MM.1S (cell line): ENCODE measurements at regions not wholly inside any gene's neighbourhood (a gene's known extent, or its start where the extent isn't known, plus 50 kb on each side); places are given as distances from the start of the nearest gene placed in this dataset.

Experiments
- DNase-seq: peaks from one replicate; pipeline ENCODE4 v3.0.0-alpha.2; 2015
- H2AFZ ChIP-seq: fragments of 300-600 bp; sonication (generic); 2 replicates; pipeline ENCODE4 v1.6.0; 2016; ENCODE audit warnings: antibody characterized with exemption, low read length
- H3F3A ChIP-seq: fragments of 300-600 bp; sonication (generic); 2 replicates; pipeline ENCODE4 v1.6.1; 2016; ENCODE audit warnings: mild to moderate bottlenecking, antibody characterized with exemption, low read length, moderate library complexity, mixed read lengths; ENCODE audit not compliant: insufficient read depth
- H3K27ac ChIP-seq: fragments of 300-600 bp; sonication (generic); 2 replicates; pipeline ENCODE4 v1.5.1; 2016; ENCODE audit warnings: mild to moderate bottlenecking, low read length
- H3K27me3 ChIP-seq: fragments of 300-600 bp; sonication (generic); replicated peaks from 2 replicates; pipeline ENCODE4 v1.6.0; 2016; ENCODE audit warnings: low read length; ENCODE audit not compliant: insufficient read depth
- H3K36me3 ChIP-seq: fragments of 300-600 bp; sonication (generic); replicated peaks from 2 replicates; pipeline ENCODE4 v1.6.1; 2016; ENCODE audit warnings: mild to moderate bottlenecking, low read length, mixed read lengths; ENCODE audit not compliant: insufficient read depth
- H3K4me1 ChIP-seq: fragments of 300-600 bp; sonication (generic); 2 replicates; pipeline ENCODE4 v1.6.1; 2016; ENCODE audit warnings: low read length, mixed read lengths
- H3K4me2 ChIP-seq: fragments of 300-600 bp; sonication (generic); 2 replicates; pipeline ENCODE4 v1.6.0; 2016; ENCODE audit warnings: low read depth, low read length
- H3K4me3 ChIP-seq: fragments of 300-600 bp; sonication (generic); 2 replicates; pipeline ENCODE4 v1.5.1; 2016; ENCODE audit warnings: low read length, mixed read lengths
- H3K79me2 ChIP-seq: fragments of 300-600 bp; sonication (generic); 2 replicates; pipeline ENCODE4 v1.6.1; 2016; ENCODE audit warnings: mixed run types, low read length, mixed read lengths
- H3K9ac ChIP-seq: fragments of 300-600 bp; sonication (generic); 2 replicates; pipeline ENCODE4 v1.6.1; 2016; ENCODE audit warnings: low read length, mixed read lengths
- H3K9me2 ChIP-seq: fragments of 300-600 bp; sonication (generic); replicated peaks from 2 replicates; pipeline ENCODE4 v1.6.1; 2016; ENCODE audit warnings: mild to moderate bottlenecking, low read length, mixed read lengths; ENCODE audit not compliant: insufficient read depth
- H3K9me3 ChIP-seq: fragments of 300-600 bp; sonication (generic); replicated peaks from 2 replicates; pipeline ENCODE4 v1.6.1; 2016; ENCODE audit warnings: mild to moderate bottlenecking, low read length, mixed read lengths; ENCODE audit not compliant: insufficient read depth
- H4K20me1 ChIP-seq: fragments of 300-600 bp; sonication (generic); 2 replicates; pipeline ENCODE4 v1.6.1; 2016; ENCODE audit warnings: mild to moderate bottlenecking, low read length, moderate library complexity, mixed read lengths; ENCODE audit not compliant: insufficient read depth
- CTCF ChIP-seq: fragments of 300-600 bp; sonication (generic); IDR thresholded peaks from 2 replicates; pipeline ENCODE4 v1.5.1; 2016; ENCODE audit warnings: antibody characterized with exemption, low read length, mixed read lengths
- EZH2 ChIP-seq: fragments of 300-600 bp; sonication (generic); optimal IDR thresholded peaks from 2 replicates; pipeline ENCODE3; 2017; ENCODE audit warnings: low read depth, mild to moderate bottlenecking, antibody characterized with exemption, low read length, mixed read lengths
- EZH2phosphoT487 ChIP-seq: fragments of 300-600 bp; sonication (generic); IDR thresholded peaks from 2 replicates; pipeline ENCODE4 v1.6.1; 2018; ENCODE audit warnings: antibody characterized with exemption, low read length

DNA sequence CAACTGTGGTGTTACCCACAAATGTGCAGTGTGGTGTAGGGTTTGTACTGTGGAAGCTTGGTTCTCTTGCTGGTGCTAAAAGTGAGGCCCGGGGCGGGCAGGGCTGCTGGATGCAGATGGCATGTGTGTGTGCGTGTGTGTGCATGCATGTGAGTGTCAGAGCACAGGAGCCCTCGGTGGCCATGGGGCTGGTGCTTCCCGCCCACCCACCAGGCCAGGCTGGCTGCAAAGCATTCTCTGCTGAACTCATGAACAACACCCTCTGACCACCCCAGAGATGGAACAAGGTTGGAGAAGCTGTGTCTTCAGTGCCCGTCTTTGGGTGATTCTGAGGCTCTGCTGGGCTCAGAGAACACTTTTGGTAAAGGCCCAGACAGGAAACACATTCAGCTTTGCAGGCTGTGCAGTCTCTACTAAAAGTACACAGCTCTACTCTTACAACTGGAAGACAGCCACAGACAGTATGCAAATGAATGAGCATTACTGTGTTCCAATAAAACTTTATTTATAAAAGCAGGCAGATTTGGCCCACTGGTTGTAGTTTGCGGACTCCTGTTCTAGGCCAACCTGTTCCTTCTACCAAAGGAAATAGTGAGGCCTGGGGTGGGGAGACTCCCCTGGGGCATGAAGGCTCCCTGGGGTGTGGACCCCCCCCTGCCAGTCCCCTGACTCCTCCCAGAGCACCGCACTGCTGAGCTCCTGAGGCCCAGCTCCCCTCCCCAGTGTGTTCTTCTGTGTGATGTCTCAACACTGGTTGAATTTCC, 225.3 kb upstream of the HDAC4 start:
- H3K36me3 ChIP-seq: no peaks in the 10 kb centered on the region
- no peaks in the 10 kb centered on the region for H4K20me1 ChIP-seq
- DNase-seq: no peak
- H3K4me1 ChIP-seq: no peaks in the 10 kb centered on the region
- H3K9me2 ChIP-seq: no peaks in the 10 kb centered on the region
- H3F3A ChIP-seq: no peaks in the 10 kb centered on the region
- no peak overlapping the region for H2AFZ ChIP-seq
- H3K9ac ChIP-seq: no peak overlapping the region
- H3K27me3 ChIP-seq: no peaks in the 10 kb centered on the region
- no peak for TF ChIP-seq CTCF
- no peak for TF ChIP-seq EZH2phosphoT487
- no peak for TF ChIP-seq EZH2
- no peaks in the 10 kb centered on the region for H3K9me3 ChIP-seq
- no peak overlapping the region for H3K27ac ChIP-seq
- H3K4me2 ChIP-seq: no peak overlapping the region
- H3K4me3 ChIP-seq: no peak overlapping the region
- no peaks in the 10 kb centered on the region for H3K79me2 ChIP-seq

DNA sequence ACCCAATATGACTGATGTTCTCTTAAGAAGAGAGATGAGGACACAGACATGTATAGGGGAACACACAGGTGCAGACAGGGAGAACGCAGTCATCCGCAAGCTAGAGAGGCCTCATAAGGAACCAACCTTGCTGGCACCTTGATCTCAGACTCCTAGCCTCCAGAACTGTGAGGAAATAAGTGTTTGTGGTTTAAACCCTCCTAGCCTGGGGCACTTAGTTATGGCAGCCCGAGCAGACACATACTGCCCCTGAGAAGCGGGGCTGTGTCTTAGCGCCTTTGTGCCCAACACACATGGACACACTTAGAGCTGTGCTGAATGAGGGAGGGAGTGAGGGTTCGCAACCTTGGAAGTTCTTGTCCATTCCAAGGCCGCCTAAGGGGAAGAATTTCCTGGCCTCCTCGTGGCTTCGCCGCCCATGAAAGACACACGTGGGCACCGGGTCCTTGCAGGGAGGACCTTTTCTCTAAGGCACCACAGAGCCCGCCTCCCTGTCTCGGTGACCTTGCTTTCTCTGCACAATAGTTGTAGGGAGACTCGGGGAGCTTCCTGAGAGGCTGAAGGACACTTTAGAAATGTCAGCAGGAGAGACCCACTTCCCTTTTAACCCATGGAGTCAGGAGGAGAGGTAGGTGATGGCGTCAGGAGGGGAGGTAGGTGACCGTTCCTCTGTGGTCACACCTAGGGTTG, 224.5 kb upstream of the HDAC4 start:
- no peaks in the 10 kb centered on the region for H3K27me3 ChIP-seq
- no peak for DNase-seq
- no peaks in the 10 kb centered on the region for H3K4me1 ChIP-seq
- no peak overlapping the region for H3K4me3 ChIP-seq
- no peaks in the 10 kb centered on the region for H3K9me2 ChIP-seq
- no peaks in the 10 kb centered on the region for H3K9me3 ChIP-seq
- H2AFZ ChIP-seq: no peak overlapping the region
- H3F3A ChIP-seq: no peaks in the 10 kb centered on the region
- H4K20me1 ChIP-seq: no peaks in the 10 kb centered on the region
- no peak overlapping the region for H3K27ac ChIP-seq
- H3K4me2 ChIP-seq: no peak overlapping the region
- no peak overlapping the region for H3K9ac ChIP-seq
- TF ChIP-seq EZH2 (no peak), CTCF (no peak), EZH2phosphoT487 (no peak)
- H3K36me3 ChIP-seq: no peaks in the 10 kb centered on the region
- H3K79me2 ChIP-seq: no peaks in the 10 kb centered on the region

- Histone ChIP-seq H3K79me2 (no peaks in the 10 kb centered on the region), H3K36me3 (no peaks in the 10 kb centered on the region), H3K27me3 (no peaks in the 10 kb centered on the region), H3K9ac (no peak overlapping the region), H3K4me2 (no peak overlapping the region), H3K27ac (no peak overlapping the region), H2AFZ (no peak overlapping the region), H3K9me2 (no peaks in the 10 kb centered on the region), H3K9me3 (no peaks in the 10 kb centered on the region), H3F3A (no peaks in the 10 kb centered on the region), H4K20me1 (no peaks in the 10 kb centered on the region), H3K4me1 (no peaks in the 10 kb centered on the region), H3K4me3 (no peak overlapping the region)
- DNase-seq: no peak
- no peak for TF ChIP-seq EZH2
- no peak for TF ChIP-seq CTCF
- no peak for TF ChIP-seq EZH2phosphoT487
Observed at GRCh38 chr2:239621611-239622010, 220.8 kb upstream of the HDAC4 start.
